HUES6 (cell line): ENCODE measurements at regions not wholly inside any gene's neighbourhood (a gene's known extent, or its start where the extent isn't known, plus 50 kb on each side); places are given as distances from the start of the nearest gene placed in this dataset.
"Not testable (repeated sequence)": the region's sequence is repeated elsewhere in the genome, so short reads cannot be mapped to it uniquely, and the experiment has no call there.

Source experiments
- H3K27ac ChIP-seq: 2 replicates; pipeline ENCODE4 v1.7.0; 2013; ENCODE audit warnings: low read depth, mild to moderate bottlenecking, low read length, inconsistent platforms
- H3K27me3 ChIP-seq: 2 replicates; pipeline ENCODE4 v1.6.1; 2013; ENCODE audit warnings: low read length; ENCODE audit not compliant: control insufficient read depth, insufficient read depth
- H3K36me3 ChIP-seq: 2 replicates; pipeline ENCODE4 v1.6.1; 2013; ENCODE audit warnings: low read length; ENCODE audit not compliant: control insufficient read depth, insufficient read depth
- H3K4me1 ChIP-seq: 2 replicates; pipeline ENCODE4 v1.6.1; 2013; ENCODE audit warnings: low read length; ENCODE audit not compliant: control insufficient read depth, insufficient read depth
- H3K4me3 ChIP-seq: 2 replicates; pipeline ENCODE4 v1.5.1; 2013; ENCODE audit warnings: low read depth, low read length
- H3K9ac ChIP-seq: one replicate; pipeline ENCODE4 v1.6.1; 2013; ENCODE audit warnings: mild to moderate bottlenecking, low read length
- H3K9me3 ChIP-seq: 2 replicates; pipeline ENCODE4 v1.6.1; 2013; ENCODE audit warnings: low read depth, low read length; ENCODE audit not compliant: control insufficient read depth, insufficient read depth

DNA sequence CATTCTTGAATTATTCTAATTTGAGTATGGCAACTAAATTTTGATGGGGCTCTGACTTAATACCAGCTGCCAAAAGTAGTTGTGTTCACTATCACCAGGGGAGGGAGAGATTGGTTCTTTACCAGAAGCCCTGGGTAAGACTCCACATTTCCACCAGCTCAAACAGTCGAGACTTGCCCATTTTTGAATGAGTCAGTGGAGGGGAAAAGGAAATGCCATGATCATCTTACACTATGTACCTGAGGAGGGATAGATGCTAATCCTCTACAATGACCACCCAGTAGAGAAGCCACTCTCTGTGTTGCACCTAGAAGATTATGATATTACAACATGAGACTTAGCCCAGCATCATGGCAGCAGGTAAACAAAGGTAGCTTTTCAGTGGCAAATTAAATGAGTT is 77.0 kb upstream of the SGK1 start:
- Histone ChIP-seq H3K9me3 (no peaks in the 10 kb centered on the region), H3K9ac (no peak overlapping the region), H3K36me3 (no peaks in the 10 kb centered on the region), H3K4me3 (no peak overlapping the region), H3K27me3 (no peaks in the 10 kb centered on the region), H3K27ac (no peak overlapping the region), H3K4me1 (peaks cover 5% of the 10 kb centered on the region; the same call in 1 of the 2 replicates)

DNA sequence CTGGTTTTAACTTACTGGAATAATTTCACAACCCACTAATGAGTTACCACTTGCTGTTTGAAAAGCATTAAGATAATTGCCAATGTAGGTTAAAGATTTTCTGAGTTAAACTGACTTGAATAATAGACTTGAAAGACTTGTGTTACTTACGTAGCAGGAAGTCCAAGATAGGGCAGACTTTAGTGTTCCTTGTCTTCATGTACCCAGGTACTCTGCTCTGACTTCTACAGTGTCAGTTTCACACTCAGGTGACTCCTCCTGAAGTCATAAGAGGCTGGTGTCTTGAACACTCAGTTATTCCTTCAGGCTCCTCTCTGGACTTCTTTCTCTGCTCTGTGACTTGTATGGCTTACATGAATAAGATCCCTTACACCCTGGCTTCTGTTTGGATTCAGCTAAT is 76.3 kb upstream of the SGK1 start:
- peaks cover 5% of the 10 kb centered on the region; the same call in 1 of the 2 replicates for H3K4me1 ChIP-seq
- H3K27ac ChIP-seq: no peak overlapping the region
- no peaks in the 10 kb centered on the region for H3K27me3 ChIP-seq
- no peak overlapping the region for H3K4me3 ChIP-seq
- no peaks in the 10 kb centered on the region for H3K9me3 ChIP-seq
- H3K9ac ChIP-seq: no peak overlapping the region
- H3K36me3 ChIP-seq: no peaks in the 10 kb centered on the region

DNA sequence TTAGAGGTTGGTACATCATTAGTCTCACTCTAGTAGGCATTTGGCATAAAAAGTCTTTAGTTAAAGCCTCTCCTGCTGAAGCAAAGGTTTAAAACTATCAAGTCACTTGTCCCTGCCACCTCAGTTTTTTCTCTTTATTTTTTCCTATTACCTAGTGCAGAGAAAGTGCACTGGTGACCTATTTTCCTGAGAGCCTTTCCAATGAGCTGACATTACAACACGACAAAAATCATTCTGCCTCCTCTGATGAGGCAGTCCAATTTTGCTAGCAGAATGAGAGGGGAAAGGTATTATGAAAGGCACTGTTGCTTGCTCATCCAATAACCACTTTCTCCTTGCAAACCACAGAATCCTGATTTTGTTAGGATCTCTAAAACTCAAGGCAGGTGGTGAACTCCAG is 73.3 kb upstream of the SGK1 start:
- Histone ChIP-seq H3K9me3 (no peaks in the 10 kb centered on the region), H3K36me3 (no peaks in the 10 kb centered on the region), H3K4me1 (peaks cover 5% of the 10 kb centered on the region; the same call in 1 of the 2 replicates), H3K27ac (no peak overlapping the region), H3K27me3 (no peaks in the 10 kb centered on the region), H3K4me3 (no peak overlapping the region), H3K9ac (no peak overlapping the region)

DNA sequence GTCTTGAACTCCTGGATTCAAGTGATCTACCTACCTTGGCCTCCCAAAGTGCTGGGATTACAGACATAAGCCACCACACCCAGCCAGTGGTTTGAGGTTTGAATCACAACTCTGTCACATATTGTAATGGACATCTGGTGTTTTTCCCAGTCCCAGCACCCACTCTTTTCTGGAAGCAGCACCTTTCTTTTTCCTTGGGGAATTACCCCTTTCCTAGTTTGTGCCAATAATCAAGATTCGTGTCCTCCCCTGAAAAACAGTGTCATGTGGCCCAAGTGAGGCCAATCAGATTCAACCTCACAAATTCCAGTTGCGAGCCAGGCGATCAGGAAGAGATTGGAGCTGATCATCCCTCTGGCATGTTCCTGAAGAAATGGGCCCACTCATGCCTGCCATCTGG is 71.7 kb upstream of the SGK1 start:
- no peaks in the 10 kb centered on the region for H3K27me3 ChIP-seq
- H3K27ac ChIP-seq: no peak overlapping the region
- no peaks in the 10 kb centered on the region for H3K36me3 ChIP-seq
- no peak overlapping the region for H3K4me3 ChIP-seq
- no peak overlapping the region for H3K9ac ChIP-seq
- H3K9me3 ChIP-seq: no peaks in the 10 kb centered on the region
- H3K4me1 ChIP-seq: peaks cover 5% of the 10 kb centered on the region; the same call in 1 of the 2 replicates

DNA sequence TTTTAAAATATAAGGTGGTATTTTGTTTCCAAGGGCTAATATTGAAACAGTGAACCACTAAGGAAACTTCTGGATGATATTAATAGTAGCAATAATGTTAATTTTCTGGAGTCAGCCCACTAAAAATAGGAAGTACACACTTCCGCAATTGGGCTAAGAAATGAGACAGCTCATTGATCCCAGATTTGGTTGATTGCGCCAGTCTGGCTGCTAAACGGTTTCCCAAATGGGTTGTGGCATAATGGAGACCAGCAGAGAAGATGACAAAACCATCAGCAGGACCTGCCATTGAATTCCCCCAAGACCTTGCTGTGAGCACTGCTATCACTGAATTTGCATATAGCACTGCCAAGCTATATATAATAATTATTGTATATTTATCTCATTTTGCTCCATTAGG is 71.2 kb upstream of the SGK1 start:
- H3K27ac ChIP-seq: no peak overlapping the region
- no peaks in the 10 kb centered on the region for H3K9me3 ChIP-seq
- H3K4me3 ChIP-seq: no peak overlapping the region
- H3K4me1 ChIP-seq: peaks cover 5% of the 10 kb centered on the region; the same call in 1 of the 2 replicates
- no peak overlapping the region for H3K9ac ChIP-seq
- H3K36me3 ChIP-seq: no peaks in the 10 kb centered on the region
- H3K27me3 ChIP-seq: no peaks in the 10 kb centered on the region

DNA sequence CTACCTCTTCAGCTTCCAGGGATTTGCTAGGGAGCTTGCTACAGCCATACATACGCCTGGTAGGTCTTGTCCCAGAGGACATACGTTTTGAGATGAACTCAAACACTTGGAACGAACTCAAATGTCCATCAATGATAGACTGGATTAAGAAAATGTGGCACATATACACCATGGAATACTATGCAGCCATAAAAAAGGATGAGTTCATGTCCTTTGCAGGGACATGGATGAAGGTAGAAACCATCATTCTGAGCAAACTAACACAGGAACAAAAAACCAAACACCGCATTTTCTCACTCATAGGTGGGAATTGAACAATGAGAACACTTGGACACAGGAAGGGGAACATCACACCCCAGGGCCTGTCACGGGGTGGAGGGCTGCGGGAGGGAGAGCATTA is 68.6 kb upstream of the SGK1 start:
- H3K9ac ChIP-seq, H3K27me3 ChIP-seq, H3K4me1 ChIP-seq, H3K4me3 ChIP-seq, H3K9me3 ChIP-seq, H3K27ac ChIP-seq, H3K36me3 ChIP-seq: not testable (repeated sequence)

DNA sequence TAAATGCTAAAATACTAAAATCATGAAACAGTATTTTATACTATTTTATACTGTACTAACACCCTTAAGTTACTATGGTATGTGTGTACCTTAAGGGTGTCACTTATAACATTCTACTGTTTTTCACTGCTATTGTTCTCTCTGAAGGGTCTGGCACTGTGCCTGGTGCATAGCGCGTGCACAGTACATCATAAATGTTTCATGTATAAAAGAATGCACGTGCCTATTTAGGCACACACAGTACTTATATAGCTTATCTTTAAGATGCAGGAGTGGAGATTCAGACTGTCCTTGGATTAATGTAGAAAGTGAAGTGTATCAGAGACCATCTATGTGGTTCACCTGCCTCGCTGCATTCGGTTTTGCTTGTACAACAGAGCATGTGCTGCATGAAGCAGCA is 64.0 kb upstream of the SGK1 start:
- no peaks in the 10 kb centered on the region for H3K27me3 ChIP-seq
- no peak overlapping the region for H3K4me3 ChIP-seq
- no peak overlapping the region for H3K27ac ChIP-seq
- H3K36me3 ChIP-seq: no peaks in the 10 kb centered on the region
- no peak overlapping the region for H3K9ac ChIP-seq
- H3K4me1 ChIP-seq: peaks cover 10% of the 10 kb centered on the region; the same call in 1 of the 2 replicates
- no peaks in the 10 kb centered on the region for H3K9me3 ChIP-seq

DNA sequence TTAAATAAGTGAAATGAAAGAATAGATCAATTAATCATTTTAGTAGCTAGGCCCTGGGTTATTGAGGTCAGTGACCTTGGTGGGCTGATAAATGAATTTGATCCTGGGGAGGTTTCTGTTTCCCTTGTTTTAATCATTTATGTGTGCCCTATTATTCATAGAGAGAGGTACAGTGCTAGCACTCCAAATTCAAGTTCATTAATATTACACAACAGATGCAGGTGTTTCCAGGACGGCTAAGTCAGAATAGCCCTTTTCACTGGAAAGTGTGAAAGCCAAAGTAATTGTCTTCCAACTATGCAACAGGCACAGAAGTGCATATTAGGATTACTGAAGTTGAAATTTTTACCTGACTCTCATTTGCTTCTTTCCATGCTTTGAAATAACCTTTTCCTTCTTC is 61.7 kb upstream of the SGK1 start:
- no peak overlapping the region for H3K9ac ChIP-seq
- H3K27ac ChIP-seq: no peak overlapping the region
- no peaks in the 10 kb centered on the region for H3K9me3 ChIP-seq
- H3K4me3 ChIP-seq: no peak overlapping the region
- no peaks in the 10 kb centered on the region for H3K36me3 ChIP-seq
- peaks cover 10% of the 10 kb centered on the region; the same call in 1 of the 2 replicates for H3K4me1 ChIP-seq
- no peaks in the 10 kb centered on the region for H3K27me3 ChIP-seq

DNA sequence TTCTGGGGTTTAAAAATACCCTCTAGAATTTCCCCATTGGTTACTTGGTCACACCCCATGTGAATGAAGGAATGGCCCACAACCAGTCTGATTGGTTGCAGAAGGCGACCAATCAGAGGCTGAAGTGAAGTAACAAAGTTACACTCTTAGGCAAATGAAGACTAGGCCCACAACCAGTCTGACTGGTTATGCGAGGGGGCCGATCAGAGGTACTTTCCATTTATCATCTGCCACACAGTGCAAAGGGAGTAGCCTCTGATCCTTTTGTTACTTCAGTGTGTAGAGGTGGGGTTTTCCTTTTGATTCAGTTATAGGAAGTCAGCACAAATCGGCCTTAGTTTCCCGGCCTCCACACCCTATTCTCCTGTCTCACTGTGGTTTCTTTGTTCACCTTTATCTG is 61.2 kb upstream of the SGK1 start:
- Histone ChIP-seq H3K27me3 (no peaks in the 10 kb centered on the region), H3K9me3 (no peaks in the 10 kb centered on the region), H3K4me3 (no peak overlapping the region), H3K9ac (no peak overlapping the region), H3K36me3 (no peaks in the 10 kb centered on the region), H3K4me1 (peaks cover 10% of the 10 kb centered on the region; the same call in 1 of the 2 replicates), H3K27ac (no peak overlapping the region)

DNA sequence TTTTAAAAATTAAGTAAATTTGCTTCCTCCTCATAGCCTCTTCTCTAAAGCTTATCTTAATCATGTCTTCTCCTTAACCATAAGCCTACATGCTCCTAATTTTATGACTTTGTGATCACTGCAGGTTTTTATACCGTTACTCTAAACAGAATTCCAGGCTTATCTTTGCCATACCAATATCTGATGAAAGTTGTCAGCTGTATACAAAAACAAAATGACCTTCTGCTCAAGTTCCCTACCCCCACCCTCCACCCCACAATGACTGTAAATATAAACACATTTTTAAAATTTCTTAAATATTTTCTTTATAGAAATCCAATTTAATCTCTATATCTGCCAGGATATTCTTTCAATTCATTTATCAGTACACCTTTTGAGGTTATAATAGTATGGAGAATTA is 60.5 kb upstream of the SGK1 start:
- no peak overlapping the region for H3K27ac ChIP-seq
- no peak overlapping the region for H3K4me3 ChIP-seq
- no peaks in the 10 kb centered on the region for H3K27me3 ChIP-seq
- H3K36me3 ChIP-seq: no peaks in the 10 kb centered on the region
- no peak overlapping the region for H3K9ac ChIP-seq
- H3K4me1 ChIP-seq: peaks cover 10% of the 10 kb centered on the region; the same call in 1 of the 2 replicates
- no peaks in the 10 kb centered on the region for H3K9me3 ChIP-seq

DNA sequence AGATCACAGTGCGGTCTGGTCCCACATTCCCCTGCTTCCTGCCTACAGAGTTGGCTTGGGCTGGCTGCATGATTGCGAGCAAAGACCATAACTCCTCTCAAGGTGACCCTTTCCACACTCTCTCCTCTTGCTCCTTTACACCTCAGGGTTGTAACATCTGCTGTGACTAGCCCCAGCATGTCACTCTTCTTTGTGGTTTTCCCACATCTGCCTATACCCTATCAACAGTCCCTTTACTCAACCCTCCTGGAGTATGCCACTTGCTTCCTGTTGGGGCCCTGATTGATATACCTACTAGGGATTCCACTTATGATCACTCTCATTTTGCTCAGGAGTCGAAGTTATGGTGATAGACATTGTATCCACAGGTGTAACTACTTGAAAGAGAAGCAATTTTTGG is 58.9 kb upstream of the SGK1 start:
- Histone ChIP-seq H3K4me1 (peaks cover 10% of the 10 kb centered on the region; the same call in 1 of the 2 replicates), H3K27me3 (no peaks in the 10 kb centered on the region), H3K27ac (no peak overlapping the region), H3K9ac (no peak overlapping the region), H3K36me3 (no peaks in the 10 kb centered on the region), H3K9me3 (no peaks in the 10 kb centered on the region), H3K4me3 (no peak overlapping the region)

DNA sequence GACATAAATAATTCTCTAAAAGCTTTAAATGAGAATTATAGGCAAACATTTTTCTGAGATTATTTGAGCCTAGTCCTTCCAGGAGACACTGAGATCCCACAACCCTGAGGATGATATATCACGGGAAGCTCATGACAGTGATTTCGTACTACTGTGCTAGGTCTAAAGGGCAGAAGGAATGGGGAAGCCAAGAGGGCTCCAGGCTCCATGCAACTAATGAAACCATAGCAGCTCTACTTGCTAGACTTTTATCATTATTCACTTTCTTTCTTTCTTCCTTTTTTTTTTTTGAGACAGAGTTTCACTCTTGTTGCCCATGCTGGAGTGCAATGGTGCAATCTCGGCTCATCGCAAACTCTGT is 57.3 kb upstream of the SGK1 start:
- Histone ChIP-seq H3K9ac (no peak overlapping the region), H3K4me3 (no peak overlapping the region), H3K27me3 (no peaks in the 10 kb centered on the region), H3K9me3 (no peaks in the 10 kb centered on the region), H3K36me3 (no peaks in the 10 kb centered on the region), H3K4me1 (peaks cover 10% of the 10 kb centered on the region; the same call in 1 of the 2 replicates), H3K27ac (no peak overlapping the region)
